AG10803 (cell line): ENCODE measurements at regions not wholly inside any gene's neighbourhood (a gene's known extent, or its start where the extent isn't known, plus 50 kb on each side); places are given as distances from the start of the nearest gene placed in this dataset.
A peak's percentile ranks its signal among the peaks of the same experiment; 100 is the strongest.

ENCODE experiments used
- DNase-seq: peaks from one replicate; pipeline ENCODE4 v3.0.0; 2010; ENCODE audit warnings: low read depth
- H3K4me3 ChIP-seq: 2 replicates; pipeline ENCODE4 v1.5.1; 2011; ENCODE audit warnings: mild to moderate bottlenecking, low read length, control low read depth
- TF ChIP-seq, protein P1 (sequence below): conservative IDR thresholded peaks from 2 replicates; pipeline ENCODE4 v1.5.1; 2011; ENCODE audit warnings: mild to moderate bottlenecking, low read length, control low read depth, inconsistent platforms

DNA sequence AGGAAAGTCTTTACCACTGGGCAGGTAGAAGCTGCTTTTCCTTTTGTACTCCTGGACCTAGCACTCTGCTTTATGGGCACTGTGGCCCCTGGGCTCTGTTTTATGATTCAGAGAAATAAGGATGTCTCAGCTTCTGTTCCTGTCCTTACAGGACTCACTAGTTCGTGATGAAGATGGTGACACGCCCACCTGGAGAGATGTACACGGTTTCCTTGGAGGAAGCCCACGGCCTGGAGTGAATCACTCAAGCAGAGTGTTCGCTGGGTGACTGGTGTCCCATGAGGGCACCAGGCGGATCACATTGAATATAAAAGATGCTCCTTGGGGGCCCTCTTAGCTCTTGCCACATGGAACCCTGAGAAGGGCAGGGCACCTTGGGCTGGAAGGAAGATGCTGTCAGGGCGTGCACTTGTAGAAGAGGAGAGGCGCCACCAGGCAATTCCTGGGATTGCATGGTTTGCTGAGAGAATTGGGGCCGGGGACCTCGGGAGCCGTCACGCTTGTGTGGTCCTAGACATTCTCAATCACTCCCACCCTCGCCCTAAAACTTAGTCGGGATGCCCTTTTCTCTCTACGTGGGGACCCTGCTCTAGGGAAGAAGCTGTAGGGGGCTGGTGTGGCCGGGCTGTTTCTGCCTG, 202.6 kb downstream of the TSHZ3 start:
- TF ChIP-seq, protein P1, sequence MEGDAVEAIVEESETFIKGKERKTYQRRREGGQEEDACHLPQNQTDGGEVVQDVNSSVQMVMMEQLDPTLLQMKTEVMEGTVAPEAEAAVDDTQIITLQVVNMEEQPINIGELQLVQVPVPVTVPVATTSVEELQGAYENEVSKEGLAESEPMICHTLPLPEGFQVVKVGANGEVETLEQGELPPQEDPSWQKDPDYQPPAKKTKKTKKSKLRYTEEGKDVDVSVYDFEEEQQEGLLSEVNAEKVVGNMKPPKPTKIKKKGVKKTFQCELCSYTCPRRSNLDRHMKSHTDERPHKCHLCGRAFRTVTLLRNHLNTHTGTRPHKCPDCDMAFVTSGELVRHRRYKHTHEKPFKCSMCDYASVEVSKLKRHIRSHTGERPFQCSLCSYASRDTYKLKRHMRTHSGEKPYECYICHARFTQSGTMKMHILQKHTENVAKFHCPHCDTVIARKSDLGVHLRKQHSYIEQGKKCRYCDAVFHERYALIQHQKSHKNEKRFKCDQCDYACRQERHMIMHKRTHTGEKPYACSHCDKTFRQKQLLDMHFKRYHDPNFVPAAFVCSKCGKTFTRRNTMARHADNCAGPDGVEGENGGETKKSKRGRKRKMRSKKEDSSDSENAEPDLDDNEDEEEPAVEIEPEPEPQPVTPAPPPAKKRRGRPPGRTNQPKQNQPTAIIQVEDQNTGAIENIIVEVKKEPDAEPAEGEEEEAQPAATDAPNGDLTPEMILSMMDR = no peak
- H3K4me3 ChIP-seq = no peak overlapping the region
- DNase-seq = no peak

DNA sequence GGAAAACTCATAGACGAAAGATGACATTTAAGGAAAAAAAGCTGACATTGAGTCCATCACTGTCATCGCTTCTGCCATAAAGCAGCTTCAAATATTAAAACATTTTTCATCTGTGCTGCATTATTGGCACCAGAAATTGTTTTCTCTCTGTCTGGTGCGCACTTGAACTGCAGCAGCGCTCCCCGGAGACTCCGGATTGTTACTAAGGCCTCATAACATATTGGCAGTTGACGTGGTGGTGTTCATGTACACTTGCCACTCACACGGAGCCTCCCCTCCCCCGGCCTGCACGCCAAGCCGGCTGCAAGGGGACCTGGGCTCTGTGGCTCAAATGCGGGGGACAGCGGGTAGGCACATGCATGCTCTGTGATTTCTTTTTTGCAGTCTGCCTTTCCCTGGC, 203.2 kb downstream of the TSHZ3 start:
- DNase-seq = no peak
- TF ChIP-seq, protein P1 = no peak

DNA sequence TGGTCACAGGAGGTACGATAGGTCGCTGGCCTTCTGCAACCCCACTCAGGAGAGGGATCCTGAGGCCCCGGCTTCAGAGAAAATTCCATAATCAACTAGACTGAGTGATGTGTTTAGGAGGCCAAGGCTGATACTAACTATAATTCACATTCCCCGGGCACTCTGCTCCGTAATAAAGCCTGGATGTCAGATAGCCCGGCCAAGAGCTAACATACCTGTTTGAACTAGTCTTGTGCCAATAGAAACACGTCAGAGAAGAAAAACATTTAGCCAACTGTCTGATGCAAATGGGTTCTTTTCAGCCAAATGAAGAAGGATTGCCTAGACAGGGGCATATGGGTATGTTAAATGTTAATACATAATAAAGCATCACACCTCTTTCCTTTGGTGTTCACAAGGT, 204.2 kb downstream of the TSHZ3 start:
- TF ChIP-seq, protein P1 = no peak
- H3K4me3 ChIP-seq = no peak overlapping the region
- DNase-seq = no peak

More for the DNA sequence above, 203.2 kb downstream of the TSHZ3 start:
- no peak overlapping the region for H3K4me3 ChIP-seq

DNA sequence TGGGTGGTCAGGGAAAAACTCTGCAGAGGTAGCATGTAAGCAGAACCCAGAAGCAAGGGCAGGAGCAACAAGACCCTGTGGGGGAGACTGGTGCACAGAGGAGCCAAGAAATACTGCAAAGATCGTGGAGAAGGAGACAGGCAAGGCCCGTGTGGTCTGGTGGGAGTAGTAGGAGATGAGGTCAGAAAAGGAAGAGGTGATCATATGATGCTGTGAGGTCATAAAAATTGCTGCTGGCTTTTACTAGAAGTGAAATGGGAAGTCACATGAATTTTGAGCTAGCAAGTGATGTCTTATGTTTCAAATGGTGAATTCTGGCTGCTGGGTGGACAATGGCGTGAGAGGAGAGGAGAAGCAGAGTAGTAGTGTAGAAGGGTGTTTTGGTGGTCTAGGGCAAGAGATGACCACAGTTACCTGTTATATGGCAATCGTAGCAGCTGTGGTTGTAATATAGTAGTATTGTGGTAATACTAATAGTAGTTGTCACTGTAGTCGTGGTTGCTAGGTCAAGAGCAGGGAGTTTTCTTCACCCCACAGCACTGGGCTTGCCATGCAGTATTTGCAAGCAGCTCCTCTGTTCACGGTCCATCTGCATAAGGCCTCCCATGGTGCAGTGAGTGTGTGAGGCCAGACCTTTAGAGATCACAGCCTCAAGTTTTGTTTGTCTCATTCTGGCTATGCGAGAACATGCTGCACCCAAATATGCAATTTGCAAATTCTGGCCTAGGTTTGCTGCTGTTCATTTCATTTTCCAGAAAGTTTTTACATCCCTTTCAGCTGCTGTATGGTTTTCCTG, 205.0 kb downstream of the TSHZ3 start:
- no peak for DNase-seq
- H3K4me3 ChIP-seq = no peak overlapping the region
- TF ChIP-seq, protein P1 = no peak

GRCh38 chr19:31141301-31141700, 207.9 kb downstream of the TSHZ3 start:
- no peak overlapping the region for H3K4me3 ChIP-seq
- no peak for DNase-seq
- TF ChIP-seq, protein P1 = no peak

- peak; percentile 40 for DNase-seq
- no peak overlapping the region for H3K4me3 ChIP-seq
- TF ChIP-seq, protein P1 = no peak
Observed at GRCh38 chr19:31140717-31141116, 208.5 kb downstream of the TSHZ3 start.
